ENCODE measurements at regions not wholly inside any gene's neighbourhood (a gene's known extent, or its start where the extent isn't known, plus 50 kb on each side); places are given as distances from the start of the nearest gene placed in this dataset.
"Not testable (repeated sequence)": the region's sequence is repeated elsewhere in the genome, so short reads cannot be mapped to it uniquely, and the experiment has no call there.

DNA sequence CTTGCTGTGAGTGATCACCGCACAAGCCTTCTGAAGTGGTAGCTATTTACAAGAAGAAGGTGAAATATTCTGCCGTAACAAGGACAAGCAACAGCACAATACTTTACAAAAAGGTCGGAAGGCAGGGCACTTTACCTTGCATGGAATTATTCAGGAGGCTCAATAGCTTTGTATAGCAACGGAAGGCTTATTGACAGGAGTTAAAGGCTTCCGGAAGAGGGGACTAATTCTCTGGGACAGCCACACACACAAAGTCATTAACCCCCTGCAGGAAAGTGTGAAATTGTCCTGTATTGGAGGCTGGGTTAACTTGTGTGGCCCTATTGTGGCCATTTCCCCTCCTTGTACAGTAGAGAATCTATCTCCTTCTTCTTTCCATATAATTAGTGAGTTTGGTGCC lies 199.3 kb upstream of the SEMA6A start:
- Mint-ChIP-seq H3K27ac (no peak overlapping the region), H3K4me1 (no peaks in the 10 kb centered on the region), H3K36me3 (no peaks in the 10 kb centered on the region), H3K27me3 (ENCODE audit: low read depth in 2 of 2) (no peaks in the 10 kb centered on the region), H3K9me3 (no peaks in the 10 kb centered on the region), H3K4me3 (no peak overlapping the region)
- TF ChIP-seq, protein P1, sequence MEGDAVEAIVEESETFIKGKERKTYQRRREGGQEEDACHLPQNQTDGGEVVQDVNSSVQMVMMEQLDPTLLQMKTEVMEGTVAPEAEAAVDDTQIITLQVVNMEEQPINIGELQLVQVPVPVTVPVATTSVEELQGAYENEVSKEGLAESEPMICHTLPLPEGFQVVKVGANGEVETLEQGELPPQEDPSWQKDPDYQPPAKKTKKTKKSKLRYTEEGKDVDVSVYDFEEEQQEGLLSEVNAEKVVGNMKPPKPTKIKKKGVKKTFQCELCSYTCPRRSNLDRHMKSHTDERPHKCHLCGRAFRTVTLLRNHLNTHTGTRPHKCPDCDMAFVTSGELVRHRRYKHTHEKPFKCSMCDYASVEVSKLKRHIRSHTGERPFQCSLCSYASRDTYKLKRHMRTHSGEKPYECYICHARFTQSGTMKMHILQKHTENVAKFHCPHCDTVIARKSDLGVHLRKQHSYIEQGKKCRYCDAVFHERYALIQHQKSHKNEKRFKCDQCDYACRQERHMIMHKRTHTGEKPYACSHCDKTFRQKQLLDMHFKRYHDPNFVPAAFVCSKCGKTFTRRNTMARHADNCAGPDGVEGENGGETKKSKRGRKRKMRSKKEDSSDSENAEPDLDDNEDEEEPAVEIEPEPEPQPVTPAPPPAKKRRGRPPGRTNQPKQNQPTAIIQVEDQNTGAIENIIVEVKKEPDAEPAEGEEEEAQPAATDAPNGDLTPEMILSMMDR (IDR thresholded peaks at IDR 0.05), result no peak
- 90% methylated on average over 4 of the region's 5 CpGs for WGBS (ENCODE audit: insufficient coverage)
- Histone ChIP-seq H3K4me3 (ENCODE audit: low read length) (no peak overlapping the region), H3K36me3 (ENCODE audit: control insufficient read depth, insufficient read depth, low read length) (no peaks in the 10 kb centered on the region), H3K4me1 (ENCODE audit: control insufficient read depth, insufficient read depth, low read length) (no peaks in the 10 kb centered on the region), H3K27ac (ENCODE audit: low read length) (no peak overlapping the region), H3K9me3 (ENCODE audit: control insufficient read depth, insufficient read depth, low read length) (no peaks in the 10 kb centered on the region), H3K27me3 (ENCODE audit: control insufficient read depth, insufficient read depth, low read length) (no peaks in the 10 kb centered on the region)
- ATAC-seq (no peak), DNase-seq (no peak)
- intact Hi-C loops (cut with micrococcal nuclease), result no loop called here

DNA sequence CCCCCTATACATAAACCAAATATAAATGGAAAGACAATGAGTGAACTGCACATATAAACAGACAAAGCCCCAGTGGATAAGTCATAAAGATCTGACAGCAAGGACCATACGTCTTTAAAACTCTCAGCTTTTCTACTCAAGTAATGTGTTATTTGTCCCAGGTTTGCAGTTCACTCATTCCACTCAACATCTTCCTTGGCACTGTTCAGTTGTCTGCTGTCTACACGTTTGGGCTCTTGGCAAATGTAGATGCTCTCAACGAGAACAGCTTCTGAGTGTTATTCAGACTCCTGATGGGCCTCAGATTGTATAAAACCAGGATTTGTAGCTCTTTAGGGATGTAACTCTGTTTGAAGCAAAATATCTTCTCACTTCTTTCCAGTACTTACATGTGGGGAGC lies 198.2 kb upstream of the SEMA6A start:
- Mint-ChIP-seq H3K27me3 (ENCODE audit: low read depth in 2 of 2) (no peaks in the 10 kb centered on the region), H3K9me3 (no peaks in the 10 kb centered on the region), H3K36me3 (no peaks in the 10 kb centered on the region), H3K4me3 (no peak overlapping the region), H3K4me1 (no peaks in the 10 kb centered on the region), H3K27ac (no peak overlapping the region)
- no peaks in the 10 kb centered on the region for H3K27me3 ChIP-seq (ENCODE audit: control insufficient read depth, insufficient read depth, low read length)
- WGBS (ENCODE audit: insufficient coverage), result 65% methylated on average over 3 of the region's 3 CpGs
- H3K9me3 ChIP-seq (ENCODE audit: control insufficient read depth, insufficient read depth, low read length), result no peaks in the 10 kb centered on the region
- no peak overlapping the region for H3K4me3 ChIP-seq (ENCODE audit: low read length)
- ATAC-seq, result no peak
- intact Hi-C loops (cut with micrococcal nuclease), result no loop called here
- H3K4me1 ChIP-seq (ENCODE audit: control insufficient read depth, insufficient read depth, low read length), result no peaks in the 10 kb centered on the region
- no peaks in the 10 kb centered on the region for H3K36me3 ChIP-seq (ENCODE audit: control insufficient read depth, insufficient read depth, low read length)
- DNase-seq, result no peak
- no peak overlapping the region for H3K27ac ChIP-seq (ENCODE audit: low read length)
- TF ChIP-seq, protein P1 (IDR thresholded peaks at IDR 0.05), result no peak

DNA sequence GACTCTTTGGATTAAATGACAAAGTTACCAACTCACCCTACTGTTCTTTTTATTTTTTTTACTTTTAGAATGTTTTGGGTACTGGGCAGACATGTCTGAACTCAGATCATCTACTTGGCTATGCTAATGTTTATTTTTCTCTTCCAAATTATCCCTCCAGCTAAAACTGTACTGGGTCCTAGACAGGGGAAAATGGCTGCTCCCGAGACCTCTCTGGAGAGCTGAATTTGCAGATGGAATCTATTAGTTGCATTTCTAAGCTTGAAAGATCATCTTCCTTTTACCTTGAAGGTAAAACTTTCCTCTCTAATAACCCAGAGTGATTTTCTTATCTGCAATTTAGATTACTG lies 197.5 kb upstream of the SEMA6A start:
- H3K4me1 ChIP-seq (ENCODE audit: control insufficient read depth, insufficient read depth, low read length), result no peaks in the 10 kb centered on the region
- no peaks in the 10 kb centered on the region for H3K36me3 ChIP-seq (ENCODE audit: control insufficient read depth, insufficient read depth, low read length)
- no peak overlapping the region for H3K4me3 ChIP-seq (ENCODE audit: low read length)
- 86% methylated on average over 1 of the region's 1 CpG for WGBS (ENCODE audit: insufficient coverage)
- Mint-ChIP-seq H3K4me1 (no peaks in the 10 kb centered on the region), H3K36me3 (no peaks in the 10 kb centered on the region), H3K9me3 (no peaks in the 10 kb centered on the region), H3K27ac (no peak overlapping the region), H3K27me3 (ENCODE audit: low read depth in 2 of 2) (no peaks in the 10 kb centered on the region), H3K4me3 (no peak overlapping the region)
- intact Hi-C loops (cut with micrococcal nuclease), result no loop called here
- H3K27me3 ChIP-seq (ENCODE audit: control insufficient read depth, insufficient read depth, low read length), result no peaks in the 10 kb centered on the region
- DNase-seq (no peak), ATAC-seq (no peak)
- no peaks in the 10 kb centered on the region for H3K9me3 ChIP-seq (ENCODE audit: control insufficient read depth, insufficient read depth, low read length)
- TF ChIP-seq, protein P1 (IDR thresholded peaks at IDR 0.05), result no peak
- no peak overlapping the region for H3K27ac ChIP-seq (ENCODE audit: low read length)

DNA sequence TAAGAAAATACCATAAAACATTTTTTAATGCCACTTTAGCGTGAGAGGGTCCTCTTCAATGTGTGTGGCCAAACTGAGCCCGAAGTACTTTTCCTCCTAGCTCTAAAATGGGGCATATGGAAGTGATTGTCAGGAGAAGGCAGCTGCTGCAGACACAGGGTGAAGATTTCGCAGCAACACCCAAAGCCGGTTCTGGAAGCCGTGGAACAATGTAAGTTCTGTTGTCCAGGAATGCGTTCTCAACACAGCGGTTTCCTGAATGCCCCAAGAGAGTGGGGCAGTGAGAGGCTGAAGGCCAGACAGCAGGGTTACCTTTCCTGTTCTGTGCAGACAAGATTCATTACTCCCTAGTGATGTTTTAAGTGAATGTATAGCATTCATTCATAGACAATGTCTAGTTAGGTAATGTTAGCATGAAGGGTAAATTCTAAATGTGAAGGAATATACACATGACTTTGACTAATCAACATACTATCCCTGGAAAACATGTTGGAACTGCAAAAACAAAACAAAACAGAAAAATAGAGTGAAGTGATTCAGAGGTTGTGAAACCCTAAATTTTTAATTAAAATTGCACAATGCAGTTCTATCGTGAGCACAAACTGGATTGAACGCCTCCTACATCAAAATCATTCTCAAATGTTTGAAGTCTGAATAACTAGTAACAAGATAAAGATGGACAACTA lies 197.0 kb upstream of the SEMA6A start:
- 66% methylated on average over 7 of the region's 9 CpGs for WGBS (ENCODE audit: insufficient coverage)

DNA sequence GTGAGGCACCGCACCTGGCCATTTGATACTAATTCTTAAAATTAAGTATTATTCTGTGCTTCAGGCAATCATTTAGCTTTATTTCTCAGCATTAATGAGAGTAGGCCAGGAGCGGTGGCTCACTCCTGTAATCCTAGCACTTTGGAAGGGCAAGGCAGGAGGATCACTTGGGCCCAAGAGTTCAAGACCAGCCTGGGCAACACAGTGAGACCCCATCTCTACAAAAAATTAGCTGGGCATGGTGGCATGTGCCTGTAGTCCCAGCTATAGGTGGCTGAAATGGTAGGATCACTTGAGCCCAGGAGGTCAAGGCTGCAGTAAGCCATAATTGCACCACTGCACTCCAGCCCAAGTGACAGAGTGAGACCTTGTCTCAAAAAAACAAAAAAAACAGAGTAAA lies 195.3 kb upstream of the SEMA6A start:
- H3K4me1 ChIP-seq (ENCODE audit: control insufficient read depth, insufficient read depth, low read length); H3K27me3 Mint-ChIP-seq (ENCODE audit: low read depth in 2 of 2); DNase-seq; intact Hi-C loops (cut with micrococcal nuclease); ATAC-seq; H3K9me3 Mint-ChIP-seq; H3K9me3 ChIP-seq (ENCODE audit: control insufficient read depth, insufficient read depth, low read length); H3K27me3 ChIP-seq (ENCODE audit: control insufficient read depth, insufficient read depth, low read length); H3K4me1 Mint-ChIP-seq; H3K4me3 Mint-ChIP-seq; H3K36me3 Mint-ChIP-seq; H3K36me3 ChIP-seq (ENCODE audit: control insufficient read depth, insufficient read depth, low read length); H3K4me3 ChIP-seq (ENCODE audit: low read length); H3K27ac ChIP-seq (ENCODE audit: low read length); H3K27ac Mint-ChIP-seq: not testable (repeated sequence)
- WGBS (ENCODE audit: insufficient coverage), result 92% methylated on average over 2 of the region's 2 CpGs

More for the DNA sequence above, 197.0 kb upstream of the SEMA6A start:
- Histone ChIP-seq H3K36me3 (ENCODE audit: control insufficient read depth, insufficient read depth, low read length) (no peaks in the 10 kb centered on the region), H3K4me3 (ENCODE audit: low read length) (no peak overlapping the region), H3K27me3 (ENCODE audit: control insufficient read depth, insufficient read depth, low read length) (no peaks in the 10 kb centered on the region), H3K27ac (ENCODE audit: low read length) (no peak overlapping the region), H3K4me1 (ENCODE audit: control insufficient read depth, insufficient read depth, low read length) (no peaks in the 10 kb centered on the region), H3K9me3 (ENCODE audit: control insufficient read depth, insufficient read depth, low read length) (no peaks in the 10 kb centered on the region)
- intact Hi-C loops (cut with micrococcal nuclease), result no loop called here
- Mint-ChIP-seq H3K27me3 (ENCODE audit: low read depth in 2 of 2) (no peaks in the 10 kb centered on the region), H3K4me3 (no peak overlapping the region), H3K27ac (no peak overlapping the region), H3K4me1 (no peaks in the 10 kb centered on the region), H3K36me3 (no peaks in the 10 kb centered on the region), H3K9me3 (no peaks in the 10 kb centered on the region)
- DNase-seq (no peak), ATAC-seq (no peak)
- TF ChIP-seq, protein P1 (IDR thresholded peaks at IDR 0.05), result no peak
